Brain microvascular endothelial cell (primary cell): ENCODE measurements at regions not wholly inside any gene's neighbourhood (a gene's known extent, or its start where the extent isn't known, plus 50 kb on each side); places are given as distances from the start of the nearest gene placed in this dataset.

Experiments used
- DNase-seq: peaks from one replicate; pipeline ENCODE4 v3.0.0-alpha.2; 2020
- H3K27ac ChIP-seq: fragments of 250-450 bp; sonication (Bioruptor Pico); 2 replicates; pipeline ENCODE4 v1.5.1; 2020; ENCODE audit warnings: mild to moderate bottlenecking, moderate library complexity
- H3K27me3 ChIP-seq: fragments of 250-450 bp; sonication (Bioruptor Pico); replicated peaks from 2 replicates; pipeline ENCODE4 v1.5.1; 2020; ENCODE audit warnings: mild to moderate bottlenecking
- H3K36me3 ChIP-seq: fragments of 250-450 bp; sonication (Bioruptor Pico); replicated peaks from 2 replicates; pipeline ENCODE4 v1.5.1; 2020; ENCODE audit warnings: mild to moderate bottlenecking
- H3K4me3 ChIP-seq: 2 replicates; pipeline ENCODE4 v1.5.1; 2011; ENCODE audit warnings: low read depth, mild to moderate bottlenecking, control low read depth, low read length, moderate library complexity
- CTCF ChIP-seq: IDR thresholded peaks from 2 replicates; pipeline ENCODE4 v1.5.1; 2011; ENCODE audit warnings: low read depth, mild to moderate bottlenecking, moderate library complexity, low read length, control low read depth, inconsistent platforms; ENCODE audit errors: missing control alignments
- in situ Hi-C: cut with HindIII; loops from 2 replicates; pipeline ENCODE4 v1.10.0; 2017; ENCODE audit warnings: low sequenced_read_pairs, low pct_ligation_motif_present

GRCh38 chr18:30765247-30765646 is 277.3 kb downstream of the DSC3 start:
- Histone ChIP-seq H3K27ac (no peak overlapping the region), H3K36me3 (no peaks in the 10 kb centered on the region), H3K27me3 (no peaks in the 10 kb centered on the region), H3K4me3 (no peak overlapping the region)
- TF ChIP-seq CTCF: no peak
- in situ Hi-C loops: no loop called here
- no peak for DNase-seq

GRCh38 chr18:30763902-30764350 is 278.6 kb downstream of the DSC3 start:
- Histone ChIP-seq H3K36me3 (no peaks in the 10 kb centered on the region), H3K4me3 (no peak overlapping the region), H3K27me3 (no peaks in the 10 kb centered on the region), H3K27ac (no peak overlapping the region)
- no peak for DNase-seq
- in situ Hi-C loops: no loop called here
- TF ChIP-seq CTCF: no peak

- H3K27me3 ChIP-seq: no peaks in the 10 kb centered on the region
- no peak overlapping the region for H3K27ac ChIP-seq
- TF ChIP-seq CTCF: no peak
- no peak for DNase-seq
- no peaks in the 10 kb centered on the region for H3K36me3 ChIP-seq
- no peak overlapping the region for H3K4me3 ChIP-seq
- in situ Hi-C loops: no loop called here
Measured at GRCh38 chr18:30754846-30755245, 287.7 kb downstream of the DSC3 start.

- no peak for DNase-seq
- TF ChIP-seq CTCF: no peak
- no peak overlapping the region for H3K27ac ChIP-seq
- no peak overlapping the region for H3K4me3 ChIP-seq
- in situ Hi-C loops: no loop called here
- no peaks in the 10 kb centered on the region for H3K27me3 ChIP-seq
- no peaks in the 10 kb centered on the region for H3K36me3 ChIP-seq
Measured at GRCh38 chr18:30748541-30748940, 294.0 kb downstream of the DSC3 start.

- no peak for TF ChIP-seq CTCF
- DNase-seq: no peak
- Histone ChIP-seq H3K36me3 (no peaks in the 10 kb centered on the region), H3K27me3 (no peaks in the 10 kb centered on the region), H3K4me3 (no peak overlapping the region), H3K27ac (no peak overlapping the region)
- in situ Hi-C loops: no loop called here
Measured at GRCh38 chr18:30746224-30746623, 296.3 kb downstream of the DSC3 start.

GRCh38 chr18:30743033-30743432 is 299.5 kb downstream of the DSC3 start:
- in situ Hi-C loops: no loop called here
- Histone ChIP-seq H3K4me3 (no peak overlapping the region), H3K36me3 (no peaks in the 10 kb centered on the region), H3K27ac (no peak overlapping the region), H3K27me3 (no peaks in the 10 kb centered on the region)
- no peak for DNase-seq
- no peak for TF ChIP-seq CTCF
